Keratinocyte (primary cell): ENCODE measurements at regions not wholly inside any gene's neighbourhood (a gene's known extent, or its start where the extent isn't known, plus 50 kb on each side); places are given as distances from the start of the nearest gene placed in this dataset.

Experiments
- DNase-seq: peaks from one replicate; pipeline ENCODE4 v3.0.0-alpha.2; 2011; ENCODE audit warnings: low read depth, missing footprints, low spot score
- FAIRE-seq: peaks from 2 replicates; lab custom pipeline; 2011; peaks lifted over from hg19 to GRCh38; lab: Jason Lieb, UNC
- H2AFZ ChIP-seq: 2 replicates; pipeline ENCODE4 v1.6.0; 2012; ENCODE audit warnings: low read length, control low read depth, inconsistent platforms; ENCODE audit not compliant: control insufficient read depth
- H3K27ac ChIP-seq: 2 replicates; pipeline ENCODE4 v1.5.1; 2011; ENCODE audit warnings: low read length; ENCODE audit not compliant: control insufficient read depth, insufficient read depth
- H3K27me3 ChIP-seq: 3 replicates; pipeline ENCODE4 v1.6.0; 2011; ENCODE audit warnings: low read length; ENCODE audit not compliant: control insufficient read depth, insufficient read depth; ENCODE audit errors: extremely low read depth
- H3K36me3 ChIP-seq, 2 experiments: 2 replicates in 1 of 2; 3 replicates in 1 of 2; pipeline ENCODE4 v1.5.1; 2011; ENCODE audit warnings: low read length in 2 of 2, mild to moderate bottlenecking in 1 of 2; ENCODE audit not compliant: control insufficient read depth in 2 of 2, insufficient read depth in 2 of 2; ENCODE audit errors: extremely low read depth in 1 of 2
- H3K4me1 ChIP-seq: 3 replicates; pipeline ENCODE4 v1.5.1; 2011; ENCODE audit warnings: low read length; ENCODE audit not compliant: control insufficient read depth, insufficient read depth; ENCODE audit errors: extremely low read depth
- H3K4me2 ChIP-seq: 3 replicates; pipeline ENCODE4 v1.6.0; 2011; ENCODE audit warnings: low read depth, low read length; ENCODE audit not compliant: control insufficient read depth, insufficient read depth; ENCODE audit errors: extremely low read depth
- H3K4me3 ChIP-seq, 3 experiments: fragments of 200-600 bp in 1 of 3; sonication (generic) in 1 of 3; 2 replicates in 2 of 3; 3 replicates in 1 of 3; pipeline ENCODE4 v1.5.1; 2011 to 2016; ENCODE audit warnings: low read length in 3 of 3, mild to moderate bottlenecking in 3 of 3, control low read depth in 2 of 3, inconsistent platforms in 1 of 3, low read depth in 1 of 3, mixed read lengths in 1 of 3, mixed run types in 1 of 3, moderate library complexity in 1 of 3; ENCODE audit not compliant: control insufficient read depth in 2 of 3, insufficient read depth in 2 of 3; ENCODE audit errors: extremely low read depth in 1 of 3
- H3K79me2 ChIP-seq: 2 replicates; pipeline ENCODE4 v1.6.0; 2012; ENCODE audit warnings: low read length; ENCODE audit not compliant: control insufficient read depth, insufficient read depth
- H3K9ac ChIP-seq: 3 replicates; pipeline ENCODE4 v1.6.0; 2011; ENCODE audit warnings: low read length; ENCODE audit not compliant: control insufficient read depth, insufficient read depth; ENCODE audit errors: extremely low read depth
- H3K9me1 ChIP-seq: 3 replicates; pipeline ENCODE4 v1.6.0; 2011; ENCODE audit warnings: low read length; ENCODE audit not compliant: control insufficient read depth, insufficient read depth; ENCODE audit errors: extremely low read depth
- H3K9me3 ChIP-seq: 2 replicates; pipeline ENCODE4 v1.5.1; 2012; ENCODE audit warnings: low read depth, low read length; ENCODE audit not compliant: control insufficient read depth
- H4K20me1 ChIP-seq: 3 replicates; pipeline ENCODE4 v1.6.0; 2011; ENCODE audit warnings: low read length; ENCODE audit not compliant: control insufficient read depth, insufficient read depth; ENCODE audit errors: extremely low read depth
- EZH2 ChIP-seq: IDR thresholded peaks from one replicate; pipeline ENCODE4 v1.6.1; 2012; ENCODE audit warnings: inconsistent platforms, mild to moderate bottlenecking, low read length, moderate library complexity
- dilution Hi-C: fragments of 300-500 bp; cut with MboI; formaldehyde crosslinking; loops from one replicate; pipeline ENCODE4 v1.7.0; 2020; ENCODE audit warnings: low sequenced_read_pairs; ENCODE audit not compliant: extremely low pct_ligation_motif_present
- TF ChIP-seq, protein P1 (sequence below), 3 experiments: IDR thresholded peaks in 1 of 3; conservative IDR thresholded peaks in 1 of 3; optimal IDR thresholded peaks in 1 of 3; 2 replicates in 2 of 3; 3 replicates in 1 of 3; pipeline versions ENCODE3 to v1.5.1; 2011; ENCODE audit warnings: low read length in 3 of 3, mild to moderate bottlenecking in 3 of 3, moderate library complexity in 2 of 3, control low read depth in 1 of 3, inconsistent platforms in 1 of 3; ENCODE audit not compliant: insufficient read depth in 2 of 3; ENCODE audit errors: extremely low read depth in 1 of 3

DNA sequence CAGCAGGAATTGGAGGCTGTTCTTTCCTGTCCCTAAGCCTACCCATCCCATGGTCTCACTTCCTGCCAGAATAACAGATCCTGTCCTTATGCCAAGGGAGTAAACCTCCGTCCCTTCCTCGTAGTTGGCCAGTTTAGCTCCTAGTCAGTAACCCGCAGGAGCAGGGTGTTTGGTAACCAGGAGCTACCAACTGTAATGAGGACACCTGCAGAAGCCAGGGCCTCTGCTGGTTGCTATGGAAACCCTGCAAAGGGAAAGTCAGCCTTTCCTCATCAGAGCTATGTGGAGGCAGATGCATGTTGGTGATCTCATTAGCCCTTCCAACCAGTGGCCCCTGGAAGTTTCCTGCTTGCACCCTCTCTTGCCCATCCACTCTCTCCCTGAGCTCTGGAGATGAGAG is 368.2 kb upstream of the SULF2 start:
- Histone ChIP-seq H2AFZ (no peak overlapping the region), H3K9me1 (no peaks in the 10 kb centered on the region), H3K27me3 (peaks cover 3% of the 10 kb centered on the region), H3K79me2 (no peaks in the 10 kb centered on the region), H3K9ac (no peak overlapping the region), H3K36me3 (no peaks in the 10 kb centered on the region), H3K27ac (no peak overlapping the region), H3K9me3 (peaks cover 9% of the 10 kb centered on the region), H3K4me2 (no peak overlapping the region), H3K4me3 (no peak overlapping the region), H3K4me1 (no peaks in the 10 kb centered on the region), H4K20me1 (no peaks in the 10 kb centered on the region)
- dilution Hi-C loops = no loop called here
- FAIRE-seq = no peak
- DNase-seq = no peak
- no peak for TF ChIP-seq EZH2
- TF ChIP-seq, protein P1, sequence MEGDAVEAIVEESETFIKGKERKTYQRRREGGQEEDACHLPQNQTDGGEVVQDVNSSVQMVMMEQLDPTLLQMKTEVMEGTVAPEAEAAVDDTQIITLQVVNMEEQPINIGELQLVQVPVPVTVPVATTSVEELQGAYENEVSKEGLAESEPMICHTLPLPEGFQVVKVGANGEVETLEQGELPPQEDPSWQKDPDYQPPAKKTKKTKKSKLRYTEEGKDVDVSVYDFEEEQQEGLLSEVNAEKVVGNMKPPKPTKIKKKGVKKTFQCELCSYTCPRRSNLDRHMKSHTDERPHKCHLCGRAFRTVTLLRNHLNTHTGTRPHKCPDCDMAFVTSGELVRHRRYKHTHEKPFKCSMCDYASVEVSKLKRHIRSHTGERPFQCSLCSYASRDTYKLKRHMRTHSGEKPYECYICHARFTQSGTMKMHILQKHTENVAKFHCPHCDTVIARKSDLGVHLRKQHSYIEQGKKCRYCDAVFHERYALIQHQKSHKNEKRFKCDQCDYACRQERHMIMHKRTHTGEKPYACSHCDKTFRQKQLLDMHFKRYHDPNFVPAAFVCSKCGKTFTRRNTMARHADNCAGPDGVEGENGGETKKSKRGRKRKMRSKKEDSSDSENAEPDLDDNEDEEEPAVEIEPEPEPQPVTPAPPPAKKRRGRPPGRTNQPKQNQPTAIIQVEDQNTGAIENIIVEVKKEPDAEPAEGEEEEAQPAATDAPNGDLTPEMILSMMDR (optimal IDR thresholded peaks at IDR 0.05 in 1 of 3, IDR thresholded peaks at IDR 0.05 in 1 of 3, conservative IDR thresholded peaks at IDR 0.05 in 1 of 3; ENCODE audit: extremely low read depth in 1 of 3, insufficient read depth in 2 of 3, low read length in 3 of 3) = no peak

GRCh38 chr20:48153103-48153502 is 367.8 kb upstream of the SULF2 start:
- Histone ChIP-seq H3K36me3 (no peaks in the 10 kb centered on the region), H3K27ac (no peak overlapping the region), H3K4me3 (no peak overlapping the region), H3K27me3 (peaks cover 3% of the 10 kb centered on the region), H3K9me3 (peaks cover 9% of the 10 kb centered on the region), H3K79me2 (no peaks in the 10 kb centered on the region), H4K20me1 (no peaks in the 10 kb centered on the region), H3K9me1 (no peaks in the 10 kb centered on the region), H3K4me1 (no peaks in the 10 kb centered on the region), H3K4me2 (no peak overlapping the region), H3K9ac (no peak overlapping the region), H2AFZ (no peak overlapping the region)
- FAIRE-seq (no peak), DNase-seq (no peak)
- TF ChIP-seq EZH2 = no peak
- TF ChIP-seq, protein P1 (optimal IDR thresholded peaks at IDR 0.05 in 1 of 3, IDR thresholded peaks at IDR 0.05 in 1 of 3, conservative IDR thresholded peaks at IDR 0.05 in 1 of 3; ENCODE audit: extremely low read depth in 1 of 3, insufficient read depth in 2 of 3, low read length in 3 of 3) = no peak
- dilution Hi-C loops = no loop called here
